EL (cell line): ENCODE measurements at regions not wholly inside any gene's neighbourhood (a gene's known extent, or its start where the extent isn't known, plus 50 kb on each side); places are given as distances from the start of the nearest gene placed in this dataset.
A peak's percentile ranks its signal among the peaks of the same experiment; 100 is the strongest.
"Not testable (repeated sequence)": the region's sequence is repeated elsewhere in the genome, so short reads cannot be mapped to it uniquely, and the experiment has no call there.

Experiments
- DNase-seq: peaks from one replicate; pipeline ENCODE4 v3.0.0-alpha.2; 2016

DNA sequence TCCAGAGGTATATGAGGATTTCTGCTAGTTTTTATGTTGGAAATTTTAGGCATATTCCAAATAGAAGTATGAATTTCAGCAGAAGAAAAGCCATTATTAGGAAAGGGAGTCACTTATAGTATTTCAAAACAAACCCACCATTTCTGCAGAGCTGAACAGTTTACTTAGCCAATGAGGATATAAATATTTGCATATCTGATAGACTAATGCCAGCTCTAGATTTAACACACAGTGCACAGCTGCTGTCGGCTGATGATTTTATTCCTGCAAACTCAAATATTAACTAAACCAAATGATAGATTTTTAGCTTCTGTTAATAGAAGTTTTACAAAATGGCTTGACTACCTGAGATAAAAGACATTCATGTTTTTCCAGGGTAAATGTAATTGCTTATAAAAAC lies 375.8 kb upstream of the FANCL start:
- no peak for DNase-seq

GRCh38 chr2:58614219-58614618 lies 373.1 kb upstream of the FANCL start:
- DNase-seq = no peak

- DNase-seq = no peak
Measured at GRCh38 chr2:58612973-58613372, 371.8 kb upstream of the FANCL start.

DNA sequence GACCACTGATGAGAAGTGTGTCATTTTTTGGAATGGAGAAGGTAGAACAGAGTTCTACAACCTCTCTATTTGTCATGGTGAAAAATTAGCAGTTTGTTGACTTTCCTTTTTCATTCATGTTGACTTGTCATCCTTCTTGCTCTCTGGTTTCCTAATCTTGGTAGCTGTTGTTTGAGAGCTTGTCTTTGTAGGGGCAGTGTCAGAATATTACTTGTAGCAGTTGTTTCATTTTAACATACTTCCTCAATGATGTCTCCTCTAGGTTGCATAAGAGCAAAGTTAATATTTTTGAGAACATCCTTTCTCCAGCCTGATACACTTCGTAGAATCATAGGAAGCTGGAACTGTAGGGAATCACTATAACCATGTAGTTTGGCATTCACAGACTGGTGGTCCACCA lies 368.2 kb upstream of the FANCL start:
- DNase-seq = no peak

- no peak for DNase-seq
Measured at GRCh38 chr2:58608146-58608545, 367.0 kb upstream of the FANCL start.

- no peak for DNase-seq
Measured at GRCh38 chr2:58607448-58607847, 366.3 kb upstream of the FANCL start.

DNA sequence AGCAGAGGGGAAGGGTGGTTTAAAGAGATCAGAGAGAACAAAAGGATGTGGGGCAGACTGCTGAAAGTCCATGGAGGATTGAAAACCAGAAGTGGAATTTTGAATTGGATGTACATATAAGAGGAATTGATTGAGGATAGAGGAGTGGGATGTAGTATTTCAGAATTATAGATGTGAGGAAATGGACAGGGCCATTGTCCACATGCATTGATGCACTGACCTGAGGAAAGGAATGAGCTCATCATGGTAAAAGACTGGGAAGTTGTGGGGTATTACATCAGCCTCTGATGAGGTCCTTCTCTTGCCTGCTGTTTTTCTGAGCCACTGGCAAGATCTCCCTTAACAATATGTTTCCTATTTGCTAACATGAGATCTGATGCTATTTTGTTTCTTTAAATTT lies 365.7 kb upstream of the FANCL start:
- peak; percentile 48 for DNase-seq

- DNase-seq = peak; percentile 11
Measured at GRCh38 chr2:58604096-58604495, 363.0 kb upstream of the FANCL start.

DNA sequence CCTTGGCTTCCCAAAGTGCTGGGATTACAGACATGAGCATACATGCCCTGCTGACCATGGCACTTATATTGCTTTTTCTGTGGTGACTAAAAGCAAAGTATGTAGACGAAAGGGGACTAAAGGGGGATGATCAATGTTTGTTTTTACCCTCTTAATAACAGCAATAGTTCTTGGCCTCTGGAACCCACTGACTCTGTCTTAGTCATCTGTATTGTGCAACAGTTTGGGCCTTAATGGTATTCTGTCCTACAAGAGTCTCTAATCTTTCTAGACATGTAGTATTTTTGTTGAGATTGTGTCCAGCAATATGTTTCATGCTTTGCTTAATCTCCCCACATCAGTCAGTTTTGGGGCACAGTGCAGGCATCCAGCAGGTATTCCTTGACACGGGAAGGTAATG lies 359.9 kb upstream of the FANCL start:
- peak; percentile 52 for DNase-seq

DNA sequence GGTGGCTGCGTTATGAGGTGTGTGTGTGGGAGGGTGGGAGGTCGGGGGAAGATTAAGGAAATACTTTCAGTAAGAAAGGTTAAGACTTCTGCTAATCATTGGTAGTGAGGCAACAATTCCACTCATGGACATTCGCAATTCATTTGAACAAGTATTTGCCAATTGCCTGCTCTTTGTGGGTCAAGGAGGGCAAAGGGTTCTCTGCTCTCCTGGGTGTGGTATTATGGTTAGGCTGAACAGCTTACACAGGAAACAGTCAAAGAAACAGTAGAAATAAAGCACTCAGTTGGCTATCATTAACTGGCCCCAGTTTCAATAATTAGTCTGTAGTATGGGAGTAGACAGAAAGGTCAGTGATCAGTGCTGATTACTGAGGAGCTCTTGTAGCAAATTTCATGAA lies 357.0 kb upstream of the FANCL start:
- no peak for DNase-seq

DNA sequence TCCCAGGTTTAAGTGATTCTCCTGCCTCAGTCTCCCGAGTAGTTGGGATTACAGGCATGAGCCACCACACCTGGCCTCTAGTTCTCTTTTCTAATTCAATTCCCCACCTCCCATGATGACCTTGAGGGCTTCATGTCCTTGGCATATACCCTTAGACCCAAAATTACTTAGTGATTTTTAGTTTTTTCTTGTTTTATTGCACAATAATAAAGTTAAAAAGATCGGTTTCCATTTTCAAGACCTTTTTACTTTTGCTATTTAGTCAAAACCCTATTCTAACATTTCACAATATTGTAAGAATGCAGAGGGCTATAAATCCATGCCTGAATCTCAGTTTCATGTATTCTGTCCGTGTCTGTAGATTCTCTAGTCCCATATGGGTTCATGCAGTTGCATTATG lies 354.6 kb upstream of the FANCL start:
- DNase-seq = no peak

- peak; percentile 21 for DNase-seq
Measured at GRCh38 chr2:58594762-58595161, 353.6 kb upstream of the FANCL start.

DNA sequence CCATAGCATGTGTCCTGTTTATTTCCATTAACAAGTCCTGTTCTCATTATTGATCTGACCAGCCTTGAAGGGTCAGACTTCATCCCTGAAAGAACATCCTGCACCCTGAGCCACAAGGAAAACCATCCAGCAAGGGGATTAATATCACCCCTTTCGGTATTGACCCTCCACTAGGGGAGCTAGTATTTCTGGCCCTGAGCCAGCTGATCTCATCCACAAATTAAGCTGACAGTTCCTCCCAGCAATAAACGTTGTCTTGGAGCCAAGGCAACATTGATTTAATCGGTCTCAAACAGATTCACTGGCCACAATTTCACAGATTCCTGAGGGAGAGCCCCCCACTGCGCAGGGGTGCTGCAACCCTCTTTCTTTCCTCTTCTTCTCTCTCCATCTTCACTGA lies 353.1 kb upstream of the FANCL start:
- DNase-seq = peak; percentile 20

- DNase-seq = not testable (repeated sequence)
Measured at GRCh38 chr2:58586178-58586577, 345.1 kb upstream of the FANCL start.

GRCh38 chr2:58585233-58585632 lies 344.1 kb upstream of the FANCL start:
- no peak for DNase-seq

DNA sequence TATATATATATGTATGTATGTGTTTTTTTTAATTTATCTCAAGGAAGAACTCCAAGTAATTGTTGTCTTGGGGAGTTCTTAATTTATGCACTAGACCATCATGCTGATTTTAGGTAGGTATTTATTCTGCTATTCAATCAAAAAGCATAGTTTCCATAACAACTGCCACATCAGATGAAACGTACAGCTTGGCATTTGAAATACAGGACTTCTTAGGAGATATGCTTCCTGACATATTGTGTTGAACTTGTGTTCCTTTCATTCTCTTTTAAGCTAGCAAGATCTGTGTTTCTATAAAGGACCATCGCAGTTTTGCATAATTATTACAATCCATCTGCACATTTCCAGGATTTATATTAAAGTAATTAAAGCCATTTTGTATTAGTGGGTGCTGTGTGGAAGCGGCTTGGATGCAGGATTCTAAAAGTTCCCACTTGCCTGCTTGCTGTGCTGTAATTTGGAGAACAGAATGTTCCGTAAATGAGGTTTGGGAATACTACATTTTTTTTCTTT lies 343.5 kb upstream of the FANCL start:
- no peak for DNase-seq

- DNase-seq = no peak
Measured at GRCh38 chr2:58578276-58578675, 337.2 kb upstream of the FANCL start.

GRCh38 chr2:58574873-58575272 lies 333.7 kb upstream of the FANCL start:
- peak; percentile 17 for DNase-seq

DNA sequence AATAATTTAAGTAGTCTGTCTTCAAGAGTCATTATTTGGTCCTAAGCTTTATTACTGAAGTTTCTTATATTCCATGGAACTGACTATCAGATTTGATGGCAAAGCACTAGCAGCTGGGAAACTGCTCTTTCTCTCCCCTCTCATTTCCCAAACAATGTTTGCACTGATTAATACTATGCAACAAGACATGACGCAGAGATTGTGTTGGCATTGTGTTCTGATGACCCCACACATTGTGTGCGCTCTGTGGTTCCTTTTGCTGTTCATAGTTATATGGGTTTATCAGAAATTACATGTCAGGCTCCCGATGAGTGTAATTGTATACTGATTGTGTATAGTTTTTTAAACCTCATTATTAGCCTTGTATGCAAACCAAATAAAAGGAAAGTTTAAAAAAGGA lies 331.6 kb upstream of the FANCL start:
- no peak for DNase-seq

- peak; percentile 77 for DNase-seq
Measured at GRCh38 chr2:58571181-58571852, 330.2 kb upstream of the FANCL start.

DNA sequence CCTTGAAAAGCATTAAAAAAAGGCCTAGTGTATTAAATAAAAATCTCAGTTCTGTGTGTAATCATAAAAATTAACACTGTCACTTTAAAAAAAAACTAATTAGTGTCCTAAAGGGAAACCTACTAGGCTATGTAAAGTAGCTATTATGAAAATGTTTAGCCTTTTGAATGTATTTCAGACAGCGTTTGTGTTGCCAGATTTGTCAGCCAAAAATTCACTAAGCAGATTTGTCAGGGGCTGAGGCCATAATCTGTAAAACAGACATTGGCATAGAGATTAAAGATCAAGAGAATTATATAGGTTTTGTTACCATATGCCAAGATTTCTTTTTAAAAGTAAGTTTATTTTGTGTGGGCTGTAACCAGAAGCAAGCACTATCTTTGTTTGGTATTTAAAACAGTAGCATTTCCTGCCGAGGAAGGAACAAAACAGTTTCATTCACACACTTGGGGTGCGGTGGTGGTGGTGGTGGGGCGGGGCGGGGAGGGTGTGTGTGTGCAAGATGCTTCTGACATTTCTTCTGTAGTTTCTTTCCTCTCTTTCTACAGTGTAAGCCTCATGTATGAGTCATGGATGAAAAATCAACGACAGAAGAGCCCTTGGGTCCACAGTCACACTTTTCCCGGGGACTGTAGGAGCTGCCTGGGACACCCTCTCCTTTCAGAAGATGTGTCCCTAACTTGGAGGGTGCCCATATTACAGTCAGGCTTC lies 328.5 kb upstream of the FANCL start:
- peak; percentile 57 for DNase-seq

- DNase-seq = no peak
Measured at GRCh38 chr2:58568901-58569300, 327.8 kb upstream of the FANCL start.

GRCh38 chr2:58562276-58562675 lies 321.2 kb upstream of the FANCL start:
- DNase-seq = peak; percentile 45

DNA sequence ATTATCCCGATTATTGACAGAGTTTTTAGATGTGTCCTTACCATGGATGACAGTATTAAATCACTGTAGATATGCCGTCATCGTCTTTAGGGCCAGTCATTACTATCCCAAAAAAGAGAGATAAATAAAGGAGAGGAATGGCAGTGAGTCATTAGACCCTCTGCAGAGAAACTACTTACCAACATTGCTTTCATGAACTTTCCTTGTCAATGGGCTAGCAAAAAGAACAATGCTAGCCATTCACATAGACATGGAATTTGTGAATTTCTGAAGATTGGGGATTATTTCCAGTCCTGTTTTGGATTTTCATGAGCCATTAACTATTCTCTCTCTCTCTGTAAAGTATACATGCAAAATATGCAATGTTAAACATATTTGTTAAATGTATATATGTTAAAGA lies 319.4 kb upstream of the FANCL start:
- no peak for DNase-seq

GRCh38 chr2:58558881-58559280 lies 317.8 kb upstream of the FANCL start:
- DNase-seq = no peak
